GM12864 (cell line): ENCODE measurements at regions not wholly inside any gene's neighbourhood (a gene's known extent, or its start where the extent isn't known, plus 50 kb on each side); places are given as distances from the start of the nearest gene placed in this dataset.

Experiments used
- DNase-seq: peaks from one replicate; pipeline ENCODE4 v3.0.0-alpha.2; 2011; ENCODE audit warnings: low read depth
- H3K4me3 ChIP-seq: 2 replicates; pipeline ENCODE4 v1.5.1; 2011; ENCODE audit warnings: mild to moderate bottlenecking, low read depth, low read length, control low read depth
- TF ChIP-seq, protein P1 (sequence below): IDR thresholded peaks from 2 replicates; pipeline ENCODE4 v1.5.1; 2011; ENCODE audit warnings: low read depth, mild to moderate bottlenecking, moderate library complexity, low read length, control low read depth, inconsistent platforms; ENCODE audit errors: missing control alignments

DNA sequence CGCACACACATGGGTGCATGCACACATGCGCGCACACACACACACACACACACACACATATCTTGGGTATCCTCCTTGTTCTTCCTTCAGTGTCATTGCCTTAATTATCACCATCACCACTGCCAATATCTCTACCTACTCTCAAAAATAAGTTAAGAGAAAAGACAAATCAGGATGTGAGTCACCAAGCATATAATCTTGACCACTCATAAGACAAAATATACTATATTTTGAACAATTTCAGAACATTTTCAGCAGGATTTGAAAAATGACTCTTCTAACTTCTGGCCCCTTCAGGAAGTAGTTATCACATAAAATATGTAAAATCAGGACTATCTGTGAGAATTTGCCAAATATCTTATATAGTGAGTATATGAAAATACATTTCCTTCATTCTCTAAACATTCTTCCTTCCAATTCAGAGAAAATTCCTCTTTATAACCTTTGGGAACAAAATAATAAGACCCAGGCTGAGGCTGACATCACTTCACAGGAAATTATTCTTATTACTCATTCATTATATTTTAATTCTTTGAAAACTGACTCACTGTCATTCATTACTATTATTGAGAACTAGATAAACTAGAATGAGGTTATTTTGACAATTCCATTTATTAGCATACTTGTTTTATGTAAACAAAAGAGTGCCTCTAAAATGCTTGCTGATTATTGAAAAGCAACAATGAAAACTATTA, 772.0 kb upstream of the ACO1 start:
- TF ChIP-seq, protein P1, sequence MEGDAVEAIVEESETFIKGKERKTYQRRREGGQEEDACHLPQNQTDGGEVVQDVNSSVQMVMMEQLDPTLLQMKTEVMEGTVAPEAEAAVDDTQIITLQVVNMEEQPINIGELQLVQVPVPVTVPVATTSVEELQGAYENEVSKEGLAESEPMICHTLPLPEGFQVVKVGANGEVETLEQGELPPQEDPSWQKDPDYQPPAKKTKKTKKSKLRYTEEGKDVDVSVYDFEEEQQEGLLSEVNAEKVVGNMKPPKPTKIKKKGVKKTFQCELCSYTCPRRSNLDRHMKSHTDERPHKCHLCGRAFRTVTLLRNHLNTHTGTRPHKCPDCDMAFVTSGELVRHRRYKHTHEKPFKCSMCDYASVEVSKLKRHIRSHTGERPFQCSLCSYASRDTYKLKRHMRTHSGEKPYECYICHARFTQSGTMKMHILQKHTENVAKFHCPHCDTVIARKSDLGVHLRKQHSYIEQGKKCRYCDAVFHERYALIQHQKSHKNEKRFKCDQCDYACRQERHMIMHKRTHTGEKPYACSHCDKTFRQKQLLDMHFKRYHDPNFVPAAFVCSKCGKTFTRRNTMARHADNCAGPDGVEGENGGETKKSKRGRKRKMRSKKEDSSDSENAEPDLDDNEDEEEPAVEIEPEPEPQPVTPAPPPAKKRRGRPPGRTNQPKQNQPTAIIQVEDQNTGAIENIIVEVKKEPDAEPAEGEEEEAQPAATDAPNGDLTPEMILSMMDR: no peak
- DNase-seq: no peak
- H3K4me3 ChIP-seq: no peak overlapping the region

DNA sequence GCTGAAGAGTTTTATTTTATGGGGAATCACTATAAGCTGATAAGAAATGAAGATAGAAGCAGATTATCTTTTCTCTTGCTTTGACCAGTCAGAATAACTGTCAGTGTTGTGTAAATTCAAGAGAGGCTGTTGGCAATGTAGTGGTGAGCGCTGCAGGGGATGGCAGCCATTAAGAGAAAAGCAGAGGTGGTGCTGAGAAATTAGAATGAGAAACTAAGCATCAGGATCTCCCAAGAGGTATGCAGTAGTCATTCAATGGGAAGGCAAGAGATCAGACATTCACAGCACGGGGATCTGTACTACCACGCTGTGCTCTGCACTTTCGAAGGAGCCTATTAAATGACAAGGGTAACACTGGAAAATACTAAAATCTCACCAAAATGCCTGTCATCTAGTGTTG, 768.5 kb upstream of the ACO1 start:
- no peak for DNase-seq
- TF ChIP-seq, protein P1: no peak
- no peak overlapping the region for H3K4me3 ChIP-seq

DNA sequence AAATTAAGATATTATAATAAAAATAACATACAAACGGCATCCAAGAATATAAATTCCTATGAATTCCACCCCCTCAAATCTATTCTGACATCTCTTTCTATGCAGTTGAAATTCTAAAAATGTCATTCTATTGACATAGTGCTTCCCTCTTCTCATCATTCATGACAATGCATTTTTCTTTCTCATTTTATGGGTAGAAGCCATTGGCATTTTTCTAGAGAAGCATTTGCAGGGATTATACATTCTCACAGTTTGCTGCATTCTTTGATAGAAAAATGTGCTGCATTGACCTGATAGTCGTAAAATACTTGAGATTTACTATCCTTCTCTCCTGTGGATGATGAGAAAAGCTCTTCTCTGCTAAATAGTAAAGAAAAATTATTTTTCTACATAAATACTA, 760.9 kb upstream of the ACO1 start:
- no peak for DNase-seq
- H3K4me3 ChIP-seq: no peak overlapping the region
- TF ChIP-seq, protein P1: no peak

DNA sequence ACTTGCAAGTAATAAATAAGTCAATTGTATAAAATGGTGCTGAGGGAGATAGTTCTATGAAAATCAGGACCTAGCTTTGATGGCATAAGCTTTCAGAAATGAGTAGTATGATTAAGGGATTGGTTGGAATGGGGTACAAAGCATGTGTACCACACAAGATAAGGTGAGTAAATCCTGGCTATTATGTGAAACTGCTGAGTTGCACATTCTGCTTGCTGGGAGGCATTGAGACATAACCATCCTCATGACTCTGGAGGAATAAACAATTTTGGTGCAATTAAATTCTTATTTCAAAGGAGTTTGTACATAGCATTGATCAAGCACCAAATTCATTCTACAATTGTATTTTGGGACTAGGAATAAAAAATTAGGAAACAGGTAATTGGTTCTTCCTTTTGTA, 755.2 kb upstream of the ACO1 start:
- DNase-seq: no peak
- no peak overlapping the region for H3K4me3 ChIP-seq
- TF ChIP-seq, protein P1: no peak

DNA sequence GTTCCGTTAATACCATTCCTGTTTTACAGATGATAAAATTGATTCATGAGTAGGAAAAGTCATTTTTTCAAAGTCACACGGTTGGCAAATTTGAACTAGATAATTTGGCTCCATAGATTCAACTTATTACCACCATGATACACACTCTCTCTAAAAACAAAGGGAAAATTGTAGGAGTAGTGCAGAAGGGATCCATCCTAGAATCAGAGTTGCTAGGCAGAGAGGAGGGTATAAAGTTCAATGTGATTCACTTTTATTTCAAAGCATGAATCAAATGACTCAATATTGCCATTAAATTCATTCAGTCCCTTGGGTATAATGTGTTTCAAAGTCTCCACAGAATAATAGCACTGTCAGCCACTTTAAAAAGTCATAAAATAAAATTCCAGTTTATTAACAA, 747.2 kb upstream of the ACO1 start:
- no peak overlapping the region for H3K4me3 ChIP-seq
- no peak for DNase-seq

DNA sequence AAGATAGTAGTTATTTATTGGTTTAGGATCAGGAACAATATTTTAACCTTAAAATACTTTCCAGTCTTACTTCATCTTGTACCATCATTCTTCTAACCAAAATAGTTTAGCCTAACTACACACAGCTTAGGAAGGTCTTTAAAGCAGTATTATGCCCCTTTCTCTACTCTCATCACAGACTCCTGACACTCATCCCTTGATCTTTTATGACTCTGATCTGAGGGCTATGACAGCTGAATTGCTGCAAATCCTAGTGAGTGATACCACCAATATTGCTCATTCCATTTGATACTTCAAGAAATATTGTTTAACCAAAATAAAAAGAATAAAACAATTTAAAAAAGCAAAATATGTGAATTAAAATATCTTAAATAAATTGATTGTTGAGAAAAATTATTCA, 746.6 kb upstream of the ACO1 start:
- no peak for DNase-seq
- no peak overlapping the region for H3K4me3 ChIP-seq
- TF ChIP-seq, protein P1: no peak

More for the DNA sequence above, 747.2 kb upstream of the ACO1 start:
- TF ChIP-seq, protein P1: no peak

DNA sequence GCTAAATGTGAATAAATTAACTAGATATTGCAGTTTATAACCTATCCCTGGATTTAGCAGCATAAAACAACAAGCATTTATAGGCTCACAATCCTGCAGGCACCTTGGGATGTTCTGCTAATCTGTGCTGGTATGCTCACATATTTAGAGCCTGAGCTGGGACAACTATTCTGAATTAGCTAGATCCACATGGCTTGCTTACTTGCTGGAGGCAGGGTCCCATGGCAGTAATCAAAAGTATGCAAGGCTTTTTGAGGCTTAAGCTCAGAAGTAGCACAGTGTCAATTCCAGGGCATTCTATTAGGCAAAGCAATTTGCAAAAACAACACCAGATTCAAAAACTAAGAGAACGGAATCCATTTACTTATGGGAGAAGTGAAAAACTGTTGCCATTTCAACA, 745.0 kb upstream of the ACO1 start:
- DNase-seq: no peak
- H3K4me3 ChIP-seq: no peak overlapping the region
- TF ChIP-seq, protein P1: no peak
